Prostate gland (tissue), 2 donors: ENCODE measurements at regions not wholly inside any gene's neighbourhood (a gene's known extent, or its start where the extent isn't known, plus 50 kb on each side); places are given as distances from the start of the nearest gene placed in this dataset.
"Not testable (repeated sequence)": the region's sequence is repeated elsewhere in the genome, so short reads cannot be mapped to it uniquely, and the experiment has no call there.

Source experiments
- DNase-seq: peaks from one replicate; pipeline ENCODE4 v3.0.0-alpha.2; 2019; ENCODE audit warnings: low spot score
- H3K27ac ChIP-seq, 2 donors: fragments of 200-600 bp; sonication (generic); 2 replicates each; pipeline ENCODE4 v1.5.1; 2017 to 2019
- H3K27me3 ChIP-seq: fragments of 200-600 bp; sonication (generic); replicated peaks from 2 replicates; pipeline ENCODE4 v1.5.1; 2019; ENCODE audit not compliant: insufficient read depth
- H3K36me3 ChIP-seq, 2 donors: fragments of 200-600 bp; sonication (generic); 1 replicate in 1 of 2; 2 replicates in 1 of 2; pipeline versions ENCODE4 v1.5.1 to v1.8.1; 2017 to 2019
- H3K4me1 ChIP-seq: fragments of 200-600 bp; sonication (generic); replicated peaks from 2 replicates; pipeline ENCODE4 v1.5.1; 2019
- H3K4me3 ChIP-seq, 2 donors: fragments of 200-600 bp; sonication (generic); 2 replicates each; pipeline ENCODE4 v1.5.1; 2017 to 2019
- H3K9me3 ChIP-seq: fragments of 200-600 bp; sonication (generic); 2 replicates; pipeline ENCODE4 v1.5.1; 2017
- POLR2A ChIP-seq: fragments of 450-650 bp; IDR thresholded peaks from one replicate; pipeline ENCODE4 v1.6.1; 2016; ENCODE audit warnings: antibody characterized with exemption, mild to moderate bottlenecking
- POLR2AphosphoS5 ChIP-seq: sonication (generic); formaldehyde crosslinking; IDR thresholded peaks from one replicate; pipeline ENCODE4 v1.6.1; 2017; ENCODE audit warnings: antibody characterized with exemption
- WGBS: methylation state at CpG from one replicate; pipeline ENCODE4 v1.1.5; 2018; 5-methylcytosine and 5-hydroxymethylcytosine counted together
- intact Hi-C: fragments of 100-400 bp; cut with DNase I; formaldehyde crosslinking; loops from one replicate; pipeline ENCODE4 v1.14.2; 2022
- TF ChIP-seq, protein P1 (sequence below), 4 experiments: fragments of 200-600 bp in 2 of 4; fragments of 450-650 bp in 2 of 4; sonication (generic) in 2 of 4; IDR thresholded peaks; 1 replicate in 3 of 4; 2 replicates in 1 of 4; pipeline ENCODE4 v1.5.1; 2016 to 2019; ENCODE audit warnings: antibody characterized with exemption in 4 of 4, mild to moderate bottlenecking in 2 of 4, moderate library complexity in 2 of 4

DNA sequence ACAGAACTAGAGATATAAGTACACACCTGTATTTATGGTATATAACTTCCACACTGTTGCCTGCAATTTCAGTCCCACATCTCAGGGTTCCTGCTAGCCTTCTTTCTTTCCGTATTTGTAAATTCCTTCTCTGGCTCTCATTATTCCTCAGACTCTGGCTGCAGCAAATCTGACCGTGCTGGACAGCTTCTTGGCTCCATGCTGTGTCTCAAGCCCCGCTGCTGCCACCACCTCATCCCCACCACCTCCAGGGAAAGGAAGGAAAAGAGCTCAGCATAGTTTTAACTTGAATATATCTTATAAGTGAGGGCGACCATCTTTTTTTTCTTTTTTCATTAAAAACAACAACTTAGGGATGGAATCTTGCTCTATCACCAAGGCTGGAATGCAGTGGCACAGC lies 155.6 kb upstream of the CXCL13 start:
- 45% methylated on average over 4 of the region's 4 CpGs for WGBS
- Histone ChIP-seq H3K4me3 (no peak overlapping the region), H3K27me3 (no peaks in the 10 kb centered on the region), H3K36me3 (no peaks in the 10 kb centered on the region), H3K27ac (no peak overlapping the region), H3K9me3 (no peaks in the 10 kb centered on the region), H3K4me1 (no peaks in the 10 kb centered on the region)
- no peak for DNase-seq
- intact Hi-C loops, result no loop called here
- TF ChIP-seq POLR2A, result no peak
- TF ChIP-seq, protein P1, sequence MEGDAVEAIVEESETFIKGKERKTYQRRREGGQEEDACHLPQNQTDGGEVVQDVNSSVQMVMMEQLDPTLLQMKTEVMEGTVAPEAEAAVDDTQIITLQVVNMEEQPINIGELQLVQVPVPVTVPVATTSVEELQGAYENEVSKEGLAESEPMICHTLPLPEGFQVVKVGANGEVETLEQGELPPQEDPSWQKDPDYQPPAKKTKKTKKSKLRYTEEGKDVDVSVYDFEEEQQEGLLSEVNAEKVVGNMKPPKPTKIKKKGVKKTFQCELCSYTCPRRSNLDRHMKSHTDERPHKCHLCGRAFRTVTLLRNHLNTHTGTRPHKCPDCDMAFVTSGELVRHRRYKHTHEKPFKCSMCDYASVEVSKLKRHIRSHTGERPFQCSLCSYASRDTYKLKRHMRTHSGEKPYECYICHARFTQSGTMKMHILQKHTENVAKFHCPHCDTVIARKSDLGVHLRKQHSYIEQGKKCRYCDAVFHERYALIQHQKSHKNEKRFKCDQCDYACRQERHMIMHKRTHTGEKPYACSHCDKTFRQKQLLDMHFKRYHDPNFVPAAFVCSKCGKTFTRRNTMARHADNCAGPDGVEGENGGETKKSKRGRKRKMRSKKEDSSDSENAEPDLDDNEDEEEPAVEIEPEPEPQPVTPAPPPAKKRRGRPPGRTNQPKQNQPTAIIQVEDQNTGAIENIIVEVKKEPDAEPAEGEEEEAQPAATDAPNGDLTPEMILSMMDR (IDR thresholded peaks at IDR 0.05), result no peak
- no peak for TF ChIP-seq POLR2AphosphoS5

GRCh38 chr4:77451530-77451929 lies 154.1 kb upstream of the CXCL13 start:
- no peak overlapping the region for H3K4me3 ChIP-seq
- no peaks in the 10 kb centered on the region for H3K27me3 ChIP-seq
- no peaks in the 10 kb centered on the region for H3K4me1 ChIP-seq
- WGBS, result 63% methylated on average over 1 of the region's 1 CpG
- DNase-seq, result no peak
- no peak overlapping the region for H3K27ac ChIP-seq
- no peaks in the 10 kb centered on the region for H3K36me3 ChIP-seq
- TF ChIP-seq POLR2A, result no peak
- no peak for TF ChIP-seq POLR2AphosphoS5
- TF ChIP-seq, protein P1 (IDR thresholded peaks at IDR 0.05), result no peak
- no peaks in the 10 kb centered on the region for H3K9me3 ChIP-seq
- intact Hi-C loops, result no loop called here

DNA sequence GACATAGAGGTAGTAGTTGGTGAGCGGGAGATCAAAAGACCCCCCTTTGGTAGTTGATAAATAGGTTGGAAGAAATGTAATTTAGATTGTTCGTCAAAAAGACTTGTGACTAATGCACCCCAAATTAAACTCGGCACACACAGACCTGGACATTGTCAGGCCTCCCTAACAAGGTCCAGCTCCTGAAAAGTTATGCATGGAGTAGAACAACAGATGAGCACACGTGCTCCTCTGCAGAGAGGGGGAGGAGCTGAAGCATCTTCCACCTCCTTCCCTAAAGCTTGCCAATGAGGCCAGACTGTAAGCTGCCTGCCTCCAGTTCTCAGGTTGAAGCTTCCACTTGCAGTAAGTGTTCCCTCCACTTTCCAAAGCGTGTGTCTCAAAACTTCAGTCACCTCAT lies 153.5 kb upstream of the CXCL13 start:
- DNase-seq, H3K9me3 ChIP-seq, H3K36me3 ChIP-seq, H3K27ac ChIP-seq, intact Hi-C loops, H3K27me3 ChIP-seq, H3K4me3 ChIP-seq, H3K4me1 ChIP-seq: not testable (repeated sequence)
- WGBS, result 62% methylated on average over 5 of the region's 5 CpGs

- no peaks in the 10 kb centered on the region for H3K9me3 ChIP-seq
- intact Hi-C loops, result no loop called here
- no peak overlapping the region for H3K4me3 ChIP-seq
- TF ChIP-seq, protein P1 (IDR thresholded peaks at IDR 0.05), result no peak
- TF ChIP-seq POLR2AphosphoS5 (no peak), POLR2A (no peak)
- 50% methylated on average over 1 of the region's 1 CpG for WGBS
- no peak overlapping the region for H3K27ac ChIP-seq
- no peaks in the 10 kb centered on the region for H3K27me3 ChIP-seq
- H3K4me1 ChIP-seq, result no peaks in the 10 kb centered on the region
- no peak for DNase-seq
- no peaks in the 10 kb centered on the region for H3K36me3 ChIP-seq
Measured at GRCh38 chr4:77453911-77454310, 151.7 kb upstream of the CXCL13 start.

GRCh38 chr4:77454858-77455257 lies 150.8 kb upstream of the CXCL13 start:
- H3K36me3 ChIP-seq, result no peaks in the 10 kb centered on the region
- WGBS, result 8% methylated on average over 1 of the region's 1 CpG
- no peaks in the 10 kb centered on the region for H3K27me3 ChIP-seq
- H3K27ac ChIP-seq, result no peak overlapping the region
- no peak for DNase-seq
- no peaks in the 10 kb centered on the region for H3K9me3 ChIP-seq
- H3K4me3 ChIP-seq, result no peak overlapping the region
- TF ChIP-seq POLR2AphosphoS5 (no peak), POLR2A (no peak)
- TF ChIP-seq, protein P1 (IDR thresholded peaks at IDR 0.05), result no peak
- intact Hi-C loops, result no loop called here
- H3K4me1 ChIP-seq, result no peaks in the 10 kb centered on the region

- H3K27me3 ChIP-seq, H3K36me3 ChIP-seq, H3K9me3 ChIP-seq, H3K4me1 ChIP-seq, H3K4me3 ChIP-seq, DNase-seq, H3K27ac ChIP-seq, intact Hi-C loops: not testable (repeated sequence)
- WGBS, result 92% methylated on average over 2 of the region's 2 CpGs
Measured at GRCh38 chr4:77464100-77464499, 141.5 kb upstream of the CXCL13 start.
